WTC11 (cell line): ENCODE measurements at regions not wholly inside any gene's neighbourhood (a gene's known extent, or its start where the extent isn't known, plus 50 kb on each side); places are given as distances from the start of the nearest gene placed in this dataset.

Source experiments
- ATAC-seq: fragments of 200-7000 bp; cut with Tn5 transposase; 2 replicates; pipeline ENCODE4 v1.10.0; 2021; ENCODE audit warnings: mild to moderate bottlenecking, moderate library complexity
- CTCF ChIA-PET: fragments of 300-600 bp; sonication (Branson Sonifier 250); formaldehyde crosslinking; loops from one replicate; lab custom pipeline; 2021; ENCODE audit warnings: antibody characterized with exemption; lab: Charles Lee
- POLR2A ChIA-PET: fragments of 350-600 bp; sonication (Branson Sonifier 250); formaldehyde crosslinking; loops from one replicate; lab custom pipeline; 2021; ENCODE audit warnings: antibody characterized with exemption; lab: Charles Lee
- DNase-seq: peaks from one replicate; pipeline ENCODE4 v3.0.0; 2021; ENCODE audit warnings: low spot score
- H3K27ac Mint-ChIP-seq: 2 replicates; pipeline ENCODE4 v1.8.0; 2021; ENCODE audit warnings: mixed read lengths
- H3K27me3 Mint-ChIP-seq: 2 replicates; pipeline ENCODE4 v1.8.0; 2021; ENCODE audit warnings: low read depth, mild to moderate bottlenecking, moderate library complexity, mixed read lengths
- H3K36me3 Mint-ChIP-seq: 2 replicates; pipeline ENCODE4 v1.8.0; 2021; ENCODE audit warnings: mixed read lengths
- H3K4me1 Mint-ChIP-seq: 2 replicates; pipeline ENCODE4 v1.8.0; 2022; ENCODE audit warnings: mixed read lengths
- H3K4me3 Mint-ChIP-seq: 2 replicates; pipeline ENCODE4 v1.8.0; 2021; ENCODE audit warnings: mild to moderate bottlenecking, moderate library complexity, mixed read lengths
- H3K9me3 Mint-ChIP-seq: 2 replicates; pipeline ENCODE4 v1.8.0; 2021; ENCODE audit warnings: mixed read lengths
- AFF4 ChIP-seq: sonication (generic); formaldehyde crosslinking; IDR thresholded peaks from 2 replicates; pipeline ENCODE4 v1.8.1; 2023; ENCODE audit warnings: mild to moderate bottlenecking, missing genetic modification reagents, borderline replicate concordance
- AR ChIP-seq: fragments of 250-450 bp; sonication (Bioruptor Pico); IDR thresholded peaks from 2 replicates; pipeline ENCODE4 v1.9.0; 2021; ENCODE audit warnings: mild to moderate bottlenecking
- ELF4 ChIP-seq: sonication (generic); formaldehyde crosslinking; IDR thresholded peaks from 2 replicates; pipeline ENCODE4 v1.8.1; 2022; ENCODE audit warnings: low read depth, mild to moderate bottlenecking, moderate library complexity, missing genetic modification reagents
- ETV6 ChIP-seq: sonication (generic); formaldehyde crosslinking; IDR thresholded peaks from 2 replicates; pipeline ENCODE4 v1.8.1; 2022; ENCODE audit warnings: mild to moderate bottlenecking, missing genetic modification reagents
- FOXJ3 ChIP-seq: sonication (generic); formaldehyde crosslinking; IDR thresholded peaks from 2 replicates; pipeline ENCODE4 v1.9.0; 2021; ENCODE audit warnings: missing genetic modification reagents, mild to moderate bottlenecking, borderline replicate concordance
- FOXK1 ChIP-seq: sonication (generic); formaldehyde crosslinking; IDR thresholded peaks from 2 replicates; pipeline ENCODE4 v1.8.0; 2022; ENCODE audit warnings: mild to moderate bottlenecking, moderate library complexity, missing genetic modification reagents
- FOXP1 ChIP-seq: sonication (generic); formaldehyde crosslinking; IDR thresholded peaks from 2 replicates; pipeline ENCODE4 v1.8.0; 2022; ENCODE audit warnings: missing genetic modification reagents, mild to moderate bottlenecking, moderate library complexity, borderline replicate concordance
- GRHL2 ChIP-seq: fragments of 250-450 bp; sonication (Bioruptor Pico); IDR thresholded peaks from 2 replicates; pipeline ENCODE4 v1.8.0; 2022; ENCODE audit warnings: mild to moderate bottlenecking, moderate library complexity; ENCODE audit not compliant: insufficient replicate concordance, severe bottlenecking
- GTF2I ChIP-seq: fragments of 250-450 bp; sonication (Bioruptor Pico); conservative IDR thresholded peaks from 2 replicates; pipeline ENCODE4 v1.4.0; 2021; ENCODE audit warnings: mild to moderate bottlenecking
- IRF1 ChIP-seq: sonication (generic); formaldehyde crosslinking; IDR thresholded peaks from 2 replicates; pipeline ENCODE4 v1.8.0; 2023; ENCODE audit warnings: missing genetic modification reagents
- IRF2 ChIP-seq: sonication (generic); formaldehyde crosslinking; IDR thresholded peaks from 2 replicates; pipeline ENCODE4 v1.8.0; 2022; ENCODE audit warnings: low read depth, missing genetic modification reagents, borderline replicate concordance
- JUN ChIP-seq: sonication (generic); formaldehyde crosslinking; IDR thresholded peaks from 2 replicates; pipeline ENCODE4 v1.8.0; 2023; ENCODE audit warnings: mild to moderate bottlenecking, missing genetic modification reagents
- MAX ChIP-seq: sonication (generic); formaldehyde crosslinking; IDR thresholded peaks from 2 replicates; pipeline ENCODE4 v1.8.0; 2022; ENCODE audit warnings: mild to moderate bottlenecking, missing genetic modification reagents
- MLX ChIP-seq: sonication (generic); formaldehyde crosslinking; IDR thresholded peaks from 2 replicates; pipeline ENCODE4 v1.8.1; 2023; ENCODE audit warnings: mild to moderate bottlenecking, missing genetic modification reagents, moderate library complexity
- MYBL2 ChIP-seq: sonication (generic); formaldehyde crosslinking; IDR thresholded peaks from 2 replicates; pipeline ENCODE4 v1.8.1; 2023; ENCODE audit warnings: mild to moderate bottlenecking, moderate library complexity, missing genetic modification reagents
- NFATC4 ChIP-seq: fragments of 250-450 bp; sonication (Bioruptor Pico); IDR thresholded peaks from 2 replicates; pipeline ENCODE4 v1.9.0; 2021; ENCODE audit warnings: mild to moderate bottlenecking
- NFYB ChIP-seq: sonication (generic); formaldehyde crosslinking; conservative IDR thresholded peaks from 2 replicates; pipeline ENCODE4 v1.8.0; 2022; ENCODE audit warnings: low read depth, missing genetic modification reagents
- NR1H2 ChIP-seq: sonication (generic); formaldehyde crosslinking; IDR thresholded peaks from 2 replicates; pipeline ENCODE4 v1.9.0; 2021; ENCODE audit warnings: mild to moderate bottlenecking, moderate library complexity, missing genetic modification reagents
- RORB ChIP-seq: fragments of 250-450 bp; sonication (Bioruptor Pico); IDR thresholded peaks from 2 replicates; pipeline ENCODE4 v1.9.0; 2021; ENCODE audit warnings: mild to moderate bottlenecking
- SP1 ChIP-seq: sonication (generic); formaldehyde crosslinking; conservative IDR thresholded peaks from 2 replicates; pipeline ENCODE4 v1.8.1; 2022; ENCODE audit warnings: missing genetic modification reagents
- TP53 ChIP-seq: sonication (generic); formaldehyde crosslinking; IDR thresholded peaks from 2 replicates; pipeline ENCODE4 v1.8.1; 2023; ENCODE audit warnings: mild to moderate bottlenecking, missing genetic modification reagents
- ZMAT4 ChIP-seq: fragments of 250-450 bp; sonication (Bioruptor Pico); IDR thresholded peaks from 2 replicates; pipeline ENCODE4 v1.9.0; 2021; ENCODE audit warnings: mild to moderate bottlenecking
- ZNF121 ChIP-seq: sonication (generic); formaldehyde crosslinking; IDR thresholded peaks from 2 replicates; pipeline ENCODE4 v1.8.0; 2023; ENCODE audit warnings: missing genetic modification reagents
- ZNF138 ChIP-seq: sonication (generic); formaldehyde crosslinking; conservative IDR thresholded peaks from 2 replicates; pipeline ENCODE4 v1.8.1; 2022; ENCODE audit warnings: mild to moderate bottlenecking, moderate library complexity, missing genetic modification reagents
- ZNF425 ChIP-seq: fragments of 250-450 bp; sonication (Bioruptor Pico); conservative IDR thresholded peaks from 2 replicates; pipeline ENCODE4 v1.9.0; 2021; ENCODE audit warnings: mild to moderate bottlenecking

- Mint-ChIP-seq H3K36me3 (no peaks in the 10 kb centered on the region), H3K9me3 (no peaks in the 10 kb centered on the region), H3K4me3 (no peak overlapping the region), H3K27ac (no peak overlapping the region), H3K27me3 (no peaks in the 10 kb centered on the region), H3K4me1 (peaks cover 17% of the 10 kb centered on the region)
- POLR2A ChIA-PET = no interaction called here
- TF ChIP-seq JUN = no peak
- TF ChIP-seq ELF4 (CRISPR knock-in tag) = no peak
- TF ChIP-seq AR (CRISPR knock-in tag) = no peak
- TF ChIP-seq MLX (CRISPR knock-in tag) = no peak
- TF ChIP-seq RORB (CRISPR knock-in tag) = no peak
- no peak for TF ChIP-seq MYBL2 (CRISPR knock-in tag)
- TF ChIP-seq NFATC4 = no peak
- TF ChIP-seq TP53 (CRISPR knock-in tag) = no peak
- TF ChIP-seq FOXJ3 (CRISPR knock-in tag) = no peak
- no peak for TF ChIP-seq IRF2 (CRISPR knock-in tag)
- TF ChIP-seq NR1H2 (CRISPR knock-in tag) = no peak
- no peak for TF ChIP-seq GRHL2 (CRISPR knock-in tag)
- TF ChIP-seq ZMAT4 = no peak
- no peak for TF ChIP-seq IRF1
- ATAC-seq (no peak), DNase-seq (no peak)
- CTCF ChIA-PET = interaction anchor here (2.2 kb wide), 1 partner anchor 40 kb away, joined by 5 read pairs; no protein-coding TSS in a partner anchor
Measured at GRCh38 chr9:7320139-7320538, 479.4 kb downstream of the DMAC1 start.

- DNase-seq = no peak
- ATAC-seq = no peak
- Mint-ChIP-seq H3K27ac (no peak overlapping the region), H3K27me3 (no peaks in the 10 kb centered on the region; the same call in 1 of the 2 replicates), H3K4me1 (peaks cover 17% of the 10 kb centered on the region), H3K36me3 (peaks cover under 1% of the 10 kb centered on the region), H3K9me3 (peaks cover 4% of the 10 kb centered on the region), H3K4me3 (no peak overlapping the region)
- ChIA-PET CTCF (interaction anchor here (1.7 to 2.2 kb wide), 2 partner anchors 41 to 85 kb away, joined by 3 to 5 read pairs; no protein-coding TSS in a partner anchor), POLR2A (no interaction called here)
- TF ChIP-seq NFYB (CRISPR knock-in tag) (no peak), ETV6 (CRISPR knock-in tag) (no peak), FOXP1 (CRISPR knock-in tag) (no peak), AFF4 (CRISPR knock-in tag) (no peak), ZNF138 (CRISPR knock-in tag) (no peak), ELF4 (CRISPR knock-in tag) (no peak), ZMAT4 (no peak), GTF2I (no peak), SP1 (CRISPR knock-in tag) (no peak), FOXK1 (no peak), ZNF121 (no peak), MAX (CRISPR knock-in tag) (no peak), ZNF425 (CRISPR knock-in tag) (no peak)
Measured at GRCh38 chr9:7318920-7319319, 480.7 kb downstream of the DMAC1 start.
